Sigmoid colon (tissue), 6 donors: ENCODE measurements at regions not wholly inside any gene's neighbourhood (a gene's known extent, or its start where the extent isn't known, plus 50 kb on each side); places are given as distances from the start of the nearest gene placed in this dataset.

Source experiments
- DNase-seq: peaks from one replicate; pipeline ENCODE4 v3.0.0-alpha.2; 2019
- H3K27ac ChIP-seq, 4 donors: fragments of 200-600 bp; sonication (generic); one replicate each; pipeline ENCODE4 v1.5.1; 2016 to 2019; ENCODE audit warnings: mild to moderate bottlenecking in 1 of 4
- H3K27me3 ChIP-seq, 3 donors: fragments of 200-600 bp; sonication (generic); one replicate each; pipeline ENCODE4 v1.5.1; 2019; ENCODE audit warnings: mild to moderate bottlenecking in 1 of 3
- H3K36me3 ChIP-seq, 4 donors: fragments of 200-600 bp; sonication (generic); one replicate each; pipeline ENCODE4 v1.5.1; 2016 to 2019
- H3K4me1 ChIP-seq, 4 donors: fragments of 200-600 bp; sonication (generic); one replicate each; pipeline ENCODE4 v1.5.1; 2017 to 2019
- H3K4me3 ChIP-seq, 4 donors: fragments of 200-600 bp; sonication (generic); one replicate each; pipeline ENCODE4 v1.5.1; 2017 to 2019; ENCODE audit warnings: mild to moderate bottlenecking in 2 of 4, moderate library complexity in 1 of 4
- H3K9me3 ChIP-seq, 4 donors: fragments of 200-600 bp in 3 of 4; sonication (generic) in 3 of 4; one replicate each; pipeline versions ENCODE4 v1.5.1 to v1.6.1; 2013 to 2019
- CTCF ChIP-seq, 4 experiments: fragments of 450-650 bp in 3 of 4; fragments of 200-600 bp in 1 of 4; IDR thresholded peaks; one replicate each; pipeline ENCODE4 v1.5.1; 2016 to 2019; ENCODE audit warnings: antibody characterized with exemption in 4 of 4, mild to moderate bottlenecking in 3 of 4, moderate library complexity in 2 of 4
- EP300 ChIP-seq, 4 donors: sonication (generic); formaldehyde crosslinking; IDR thresholded peaks; one replicate each; pipeline ENCODE4 v1.6.1; 2017; ENCODE audit warnings: antibody characterized with exemption in 4 of 4
- POLR2A ChIP-seq, 2 donors: fragments of 450-650 bp; IDR thresholded peaks; one replicate each; pipeline ENCODE4 v1.6.1; 2016; ENCODE audit warnings: antibody characterized with exemption in 2 of 2, mild to moderate bottlenecking in 2 of 2, moderate library complexity in 2 of 2
- POLR2AphosphoS5 ChIP-seq, 4 donors: sonication (generic); formaldehyde crosslinking; IDR thresholded peaks; one replicate each; pipeline ENCODE4 v1.6.1; 2017; ENCODE audit warnings: antibody characterized with exemption in 4 of 4
- WGBS, 2 donors: extraction: QIAGEN DNeasy Blood & Tissue Kit; methylation state at CpG; one replicate each; pipeline ENCODE4 v1.1.7; 2013; 5-methylcytosine and 5-hydroxymethylcytosine counted together
- intact Hi-C: fragments of 100-400 bp; cut with DNase I; formaldehyde crosslinking; loops from one replicate; pipeline ENCODE4 v1.15.1; 2023
- donor health status: healthy with polysubstance abuse.
- donor health status: healthy.

GRCh38 chr12:48279601-48280000 lies 71.1 kb downstream of the ZNF641 start:
- DNase-seq: no peak
- Histone ChIP-seq H3K4me1 (no peaks in the 10 kb centered on the region), H3K27ac (no peak overlapping the region), H3K27me3 (no peaks in the 10 kb centered on the region), H3K4me3 (no peak overlapping the region), H3K36me3 (no peaks in the 10 kb centered on the region), H3K9me3 (peaks cover 0 to 3% (median 0%) of the 10 kb centered on the region in 4 donors)
- intact Hi-C loops: no loop called here
- WGBS, 2 donors: 86% methylated on average over 1 of the region's 1 CpG
- TF ChIP-seq EP300 (IDR thresholded peaks at IDR 0.05): no peak

- DNase-seq: no peak
- Histone ChIP-seq H3K4me1 (no peaks in the 10 kb centered on the region), H3K4me3 (no peak overlapping the region), H3K27me3 (no peaks in the 10 kb centered on the region), H3K9me3 (peaks cover 0 to 3% (median 0%) of the 10 kb centered on the region in 4 donors), H3K27ac (no peak overlapping the region), H3K36me3 (no peaks in the 10 kb centered on the region)
- TF ChIP-seq EP300 (IDR thresholded peaks at IDR 0.05): no peak
- no peak for TF ChIP-seq CTCF (IDR thresholded peaks at IDR 0.05)
- no peak for TF ChIP-seq POLR2A (IDR thresholded peaks at IDR 0.05)
- no peak for TF ChIP-seq POLR2AphosphoS5 (IDR thresholded peaks at IDR 0.05)
- intact Hi-C loops: no loop called here
Observed at GRCh38 chr12:48279101-48279500, 71.6 kb downstream of the ZNF641 start.

GRCh38 chr12:48276621-48277020 lies 73.5 kb upstream of the OR10AD1 start:
- H3K27me3 ChIP-seq: no peaks in the 10 kb centered on the region
- no peaks in the 10 kb centered on the region for H3K36me3 ChIP-seq
- no peak for TF ChIP-seq POLR2AphosphoS5 (IDR thresholded peaks at IDR 0.05)
- TF ChIP-seq CTCF (IDR thresholded peaks at IDR 0.05): no peak
- TF ChIP-seq POLR2A (IDR thresholded peaks at IDR 0.05): no peak
- no peak for TF ChIP-seq EP300 (IDR thresholded peaks at IDR 0.05)
- H3K4me1 ChIP-seq: no peaks in the 10 kb centered on the region
- H3K9me3 ChIP-seq: peaks cover 0 to 3% (median 0%) of the 10 kb centered on the region in 4 donors
- intact Hi-C loops: no loop called here
- H3K4me3 ChIP-seq: no peak overlapping the region
- no peak overlapping the region for H3K27ac ChIP-seq
- 69 to 70% methylated on average over 2 of the region's 2 CpGs for WGBS, 2 donors
- DNase-seq: no peak

GRCh38 chr12:48266826-48267225 lies 63.7 kb upstream of the OR10AD1 start:
- H3K36me3 ChIP-seq: no peaks in the 10 kb centered on the region
- no peak overlapping the region for H3K27ac ChIP-seq
- TF ChIP-seq POLR2A (IDR thresholded peaks at IDR 0.05) (no peak), EP300 (IDR thresholded peaks at IDR 0.05) (no peak), CTCF (IDR thresholded peaks at IDR 0.05) (no peak), POLR2AphosphoS5 (IDR thresholded peaks at IDR 0.05) (no peak)
- no peaks in the 10 kb centered on the region for H3K9me3 ChIP-seq
- intact Hi-C loops: no loop called here
- no peak overlapping the region for H3K4me3 ChIP-seq
- 96 to 98% methylated on average over 1 of the region's 1 CpG for WGBS, 2 donors
- no peaks in the 10 kb centered on the region for H3K4me1 ChIP-seq
- H3K27me3 ChIP-seq: no peaks in the 10 kb centered on the region
- no peak for DNase-seq

GRCh38 chr12:48265777-48266176 lies 62.7 kb upstream of the OR10AD1 start:
- Histone ChIP-seq H3K27me3 (no peaks in the 10 kb centered on the region), H3K9me3 (no peaks in the 10 kb centered on the region), H3K4me1 (no peaks in the 10 kb centered on the region), H3K27ac (no peak overlapping the region), H3K36me3 (no peaks in the 10 kb centered on the region), H3K4me3 (no peak overlapping the region)
- no peak for TF ChIP-seq POLR2A (IDR thresholded peaks at IDR 0.05)
- TF ChIP-seq EP300 (IDR thresholded peaks at IDR 0.05): no peak
- no peak for TF ChIP-seq POLR2AphosphoS5 (IDR thresholded peaks at IDR 0.05)
- TF ChIP-seq CTCF (IDR thresholded peaks at IDR 0.05): no peak
- DNase-seq: no peak
- intact Hi-C loops: no loop called here
